ENCODE measurements at regions not wholly inside any gene's neighbourhood (a gene's known extent, or its start where the extent isn't known, plus 50 kb on each side); places are given as distances from the start of the nearest gene placed in this dataset.

DNA sequence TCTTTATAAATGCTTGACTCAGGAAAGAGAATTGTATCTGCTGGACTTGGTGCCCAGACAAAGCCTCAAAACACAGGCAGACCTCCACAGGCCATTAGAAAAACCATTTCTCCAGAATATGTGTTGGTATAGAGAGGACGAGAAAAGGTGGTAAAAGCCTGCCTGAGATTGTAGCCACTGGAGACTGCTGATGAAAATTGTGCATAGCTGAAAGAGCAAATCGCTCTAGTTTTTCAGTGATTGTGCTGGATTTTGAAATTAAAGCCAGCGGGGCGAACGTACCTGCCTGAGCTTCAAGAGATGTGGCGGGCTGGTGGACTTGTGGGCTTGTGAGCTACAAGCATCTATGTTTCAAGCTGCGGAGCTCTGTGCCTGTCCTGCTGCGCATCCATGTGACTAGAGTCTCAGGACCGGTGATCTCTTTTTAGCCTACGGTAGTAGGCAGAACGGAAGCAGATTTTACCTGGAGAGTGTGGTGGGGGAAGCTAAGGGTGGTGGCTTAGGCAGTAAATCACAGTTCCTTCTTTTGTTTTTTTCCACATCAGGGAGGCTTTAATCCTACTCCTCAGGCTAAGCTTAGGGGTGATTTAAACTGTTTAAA, 193.6 kb downstream of the SREK1 start:
- DNase-seq (ENCODE audit: low read depth, low spot score) = no peak
- TF ChIP-seq EZH2 (IDR thresholded peaks at IDR 0.05) (no peak), FOXP2 (optimal IDR thresholded peaks at IDR 0.05; ENCODE audit: control extremely low read depth, extremely low read length, insufficient read depth) (no peak), POLR2AphosphoS5 (IDR thresholded peaks at IDR 0.05; ENCODE audit: borderline replicate concordance, low read depth, low read length) (no peak)
- no peaks in the 10 kb centered on the region for H3K9me3 ChIP-seq (ENCODE audit: low read depth, low read length)
- H3K27ac ChIP-seq = no peak overlapping the region
- H3K9ac ChIP-seq (ENCODE audit: insufficient read length) = no peak overlapping the region
- H3K4me3 ChIP-seq = no peak overlapping the region
- no peaks in the 10 kb centered on the region for H3K36me3 ChIP-seq (ENCODE audit: insufficient read depth, low read length)

GRCh38 chr5:66338828-66339227, 194.7 kb downstream of the SREK1 start:
- Histone ChIP-seq H3K4me3 (no peak overlapping the region), H3K9me3 (ENCODE audit: low read depth, low read length) (no peaks in the 10 kb centered on the region), H3K27ac (no peak overlapping the region), H3K36me3 (ENCODE audit: insufficient read depth, low read length) (no peaks in the 10 kb centered on the region), H3K9ac (ENCODE audit: insufficient read length) (no peak overlapping the region)
- no peak for DNase-seq (ENCODE audit: low read depth, low spot score)
- TF ChIP-seq FOXP2 (optimal IDR thresholded peaks at IDR 0.05; ENCODE audit: control extremely low read depth, extremely low read length, insufficient read depth) (no peak), POLR2AphosphoS5 (IDR thresholded peaks at IDR 0.05; ENCODE audit: borderline replicate concordance, low read depth, low read length) (no peak), EZH2 (IDR thresholded peaks at IDR 0.05) (no peak)

DNA sequence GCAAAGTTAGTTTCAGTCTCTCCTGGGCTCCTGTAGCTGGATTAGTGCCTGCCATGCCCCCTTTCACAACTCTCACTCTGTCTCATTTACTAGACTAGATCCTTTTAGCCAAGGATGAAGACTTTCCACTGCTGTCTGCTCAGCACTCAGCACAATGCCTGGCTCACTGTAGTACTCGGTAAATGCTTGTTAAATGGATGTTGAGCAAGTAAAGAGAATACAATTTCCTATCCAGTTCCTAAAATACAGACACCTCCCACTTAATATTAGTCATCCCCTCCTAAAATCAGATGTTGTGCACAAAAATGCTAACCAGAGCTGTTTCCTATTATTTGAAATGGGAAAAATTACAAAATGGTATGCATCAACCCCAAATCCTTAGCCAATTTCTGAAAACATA, 195.8 kb downstream of the SREK1 start:
- no peak for TF ChIP-seq FOXP2 (optimal IDR thresholded peaks at IDR 0.05; ENCODE audit: control extremely low read depth, extremely low read length, insufficient read depth)
- no peak for TF ChIP-seq EZH2 (IDR thresholded peaks at IDR 0.05)
- TF ChIP-seq POLR2AphosphoS5 (IDR thresholded peaks at IDR 0.05; ENCODE audit: borderline replicate concordance, low read depth, low read length) = no peak
- Histone ChIP-seq H3K9me3 (ENCODE audit: low read depth, low read length) (no peaks in the 10 kb centered on the region), H3K9ac (ENCODE audit: insufficient read length) (no peak overlapping the region), H3K27ac (no peak overlapping the region), H3K4me3 (no peak overlapping the region), H3K36me3 (ENCODE audit: insufficient read depth, low read length) (no peaks in the 10 kb centered on the region)
- no peak for DNase-seq (ENCODE audit: low read depth, low spot score)

- Histone ChIP-seq H3K9ac (ENCODE audit: insufficient read length) (no peak overlapping the region), H3K4me3 (no peak overlapping the region), H3K36me3 (ENCODE audit: insufficient read depth, low read length) (no peaks in the 10 kb centered on the region), H3K27ac (no peak overlapping the region), H3K9me3 (ENCODE audit: low read depth, low read length) (no peaks in the 10 kb centered on the region)
- DNase-seq (ENCODE audit: low read depth, low spot score) = no peak
- no peak for TF ChIP-seq POLR2AphosphoS5 (IDR thresholded peaks at IDR 0.05; ENCODE audit: borderline replicate concordance, low read depth, low read length)
- no peak for TF ChIP-seq FOXP2 (optimal IDR thresholded peaks at IDR 0.05; ENCODE audit: control extremely low read depth, extremely low read length, insufficient read depth)
- TF ChIP-seq EZH2 (IDR thresholded peaks at IDR 0.05) = no peak
Observed at GRCh38 chr5:66340786-66341185, 196.7 kb downstream of the SREK1 start.

DNA sequence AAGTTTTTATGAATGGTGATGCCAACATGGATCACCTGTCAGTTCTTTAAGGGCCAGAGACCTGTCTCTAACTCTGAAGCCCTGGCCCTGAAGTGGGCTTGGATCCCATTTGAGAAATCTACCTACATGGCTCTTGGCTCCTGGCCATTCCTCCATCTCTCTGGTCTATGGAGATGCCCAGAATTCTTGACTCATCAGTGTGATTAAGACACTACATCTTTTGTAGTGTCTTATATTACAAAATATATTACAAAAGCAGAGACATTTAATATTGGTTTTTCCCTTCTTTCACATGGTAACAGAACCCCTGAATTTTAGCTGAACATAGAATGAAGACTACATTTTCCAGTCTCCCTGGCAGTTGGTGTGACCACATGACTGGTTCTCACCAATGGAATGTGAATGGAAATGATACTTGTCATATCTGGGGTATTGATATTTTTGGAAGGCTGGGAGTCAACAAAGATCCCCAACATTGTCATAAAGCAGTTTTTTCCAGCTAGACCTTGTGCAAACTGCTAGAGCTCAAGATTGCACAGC, 198.3 kb downstream of the SREK1 start:
- Histone ChIP-seq H3K9ac (ENCODE audit: insufficient read length) (no peak overlapping the region), H3K9me3 (ENCODE audit: low read depth, low read length) (no peaks in the 10 kb centered on the region), H3K4me3 (no peak overlapping the region), H3K36me3 (ENCODE audit: insufficient read depth, low read length) (no peaks in the 10 kb centered on the region), H3K27ac (no peak overlapping the region)
- TF ChIP-seq EZH2 (IDR thresholded peaks at IDR 0.05) (no peak), FOXP2 (optimal IDR thresholded peaks at IDR 0.05; ENCODE audit: control extremely low read depth, extremely low read length, insufficient read depth) (no peak), POLR2AphosphoS5 (IDR thresholded peaks at IDR 0.05; ENCODE audit: borderline replicate concordance, low read depth, low read length) (no peak)
- DNase-seq (ENCODE audit: low read depth, low spot score) = no peak

- H3K9ac ChIP-seq (ENCODE audit: insufficient read length) = no peak overlapping the region
- no peak overlapping the region for H3K27ac ChIP-seq
- DNase-seq (ENCODE audit: low read depth, low spot score) = no peak
- no peaks in the 10 kb centered on the region for H3K36me3 ChIP-seq (ENCODE audit: insufficient read depth, low read length)
- H3K9me3 ChIP-seq (ENCODE audit: low read depth, low read length) = no peaks in the 10 kb centered on the region
- H3K4me3 ChIP-seq = no peak overlapping the region
- no peak for TF ChIP-seq EZH2 (IDR thresholded peaks at IDR 0.05)
- no peak for TF ChIP-seq POLR2AphosphoS5 (IDR thresholded peaks at IDR 0.05; ENCODE audit: borderline replicate concordance, low read depth, low read length)
- no peak for TF ChIP-seq FOXP2 (optimal IDR thresholded peaks at IDR 0.05; ENCODE audit: control extremely low read depth, extremely low read length, insufficient read depth)
Observed at GRCh38 chr5:66343370-66344071, 199.4 kb downstream of the SREK1 start.

DNA sequence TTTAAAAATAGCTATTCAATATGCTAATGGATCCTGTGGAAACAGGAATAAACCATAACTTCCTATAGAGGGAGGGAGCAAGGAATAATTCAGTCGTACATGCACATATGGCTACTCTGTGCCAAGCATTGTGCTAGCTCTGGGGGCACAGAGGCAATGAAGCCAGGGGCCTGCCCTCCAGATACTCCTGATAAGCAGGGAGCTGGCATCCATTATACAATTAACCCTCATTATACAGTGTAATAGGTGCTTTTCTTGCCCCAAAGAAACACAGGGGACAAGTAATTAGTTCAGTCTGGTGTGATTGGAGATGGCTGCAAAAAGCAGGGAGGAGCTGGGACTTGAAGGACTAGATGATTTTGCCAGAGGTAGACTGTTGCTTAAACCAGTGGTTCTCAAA, 200.4 kb downstream of the SREK1 start:
- Histone ChIP-seq H3K27ac (no peak overlapping the region), H3K4me3 (no peak overlapping the region), H3K9ac (ENCODE audit: insufficient read length) (no peak overlapping the region), H3K9me3 (ENCODE audit: low read depth, low read length) (no peaks in the 10 kb centered on the region), H3K36me3 (ENCODE audit: insufficient read depth, low read length) (no peaks in the 10 kb centered on the region)
- no peak for DNase-seq (ENCODE audit: low read depth, low spot score)
- TF ChIP-seq EZH2 (IDR thresholded peaks at IDR 0.05) = no peak
- TF ChIP-seq POLR2AphosphoS5 (IDR thresholded peaks at IDR 0.05; ENCODE audit: borderline replicate concordance, low read depth, low read length) = no peak
- no peak for TF ChIP-seq FOXP2 (optimal IDR thresholded peaks at IDR 0.05; ENCODE audit: control extremely low read depth, extremely low read length, insufficient read depth)

DNA sequence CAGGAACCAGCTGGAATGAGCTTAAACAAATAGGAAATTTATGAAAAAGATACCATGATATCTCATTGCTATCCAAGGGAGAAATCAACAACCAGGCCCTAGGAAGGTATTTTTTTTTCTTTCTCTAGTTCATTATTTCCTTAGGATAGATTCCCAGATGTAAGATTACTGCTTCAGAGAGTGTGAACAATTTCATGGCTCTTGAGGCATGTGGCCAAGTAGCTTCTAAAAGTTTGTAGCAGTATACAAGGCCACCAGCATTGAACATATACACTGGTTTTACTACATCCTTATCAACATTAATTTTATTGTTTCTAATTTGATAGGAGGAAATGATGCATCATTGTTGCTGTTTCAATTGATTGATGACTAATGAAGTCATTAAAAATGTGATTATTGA, 201.2 kb downstream of the SREK1 start:
- no peak for TF ChIP-seq POLR2AphosphoS5 (IDR thresholded peaks at IDR 0.05; ENCODE audit: borderline replicate concordance, low read depth, low read length)
- TF ChIP-seq FOXP2 (optimal IDR thresholded peaks at IDR 0.05; ENCODE audit: control extremely low read depth, extremely low read length, insufficient read depth) = no peak
- TF ChIP-seq EZH2 (IDR thresholded peaks at IDR 0.05) = no peak
- Histone ChIP-seq H3K36me3 (ENCODE audit: insufficient read depth, low read length) (no peaks in the 10 kb centered on the region), H3K27ac (no peak overlapping the region), H3K9me3 (ENCODE audit: low read depth, low read length) (no peaks in the 10 kb centered on the region), H3K4me3 (no peak overlapping the region), H3K9ac (ENCODE audit: insufficient read length) (no peak overlapping the region)
- DNase-seq (ENCODE audit: low read depth, low spot score) = no peak

Data from SK-N-MC (cell line).